HG02885 (cell line): ENCODE measurements at regions not wholly inside any gene's neighbourhood (a gene's known extent, or its start where the extent isn't known, plus 50 kb on each side); places are given as distances from the start of the nearest gene placed in this dataset.

Experiments
- ATAC-seq: cut with Tn5 transposase; IDR thresholded peaks from one replicate; pipeline ENCODE4 v1.9.1; 2021; ENCODE audit warnings: mild to moderate bottlenecking; ENCODE audit not compliant: unreplicated experiment, poor library complexity

DNA sequence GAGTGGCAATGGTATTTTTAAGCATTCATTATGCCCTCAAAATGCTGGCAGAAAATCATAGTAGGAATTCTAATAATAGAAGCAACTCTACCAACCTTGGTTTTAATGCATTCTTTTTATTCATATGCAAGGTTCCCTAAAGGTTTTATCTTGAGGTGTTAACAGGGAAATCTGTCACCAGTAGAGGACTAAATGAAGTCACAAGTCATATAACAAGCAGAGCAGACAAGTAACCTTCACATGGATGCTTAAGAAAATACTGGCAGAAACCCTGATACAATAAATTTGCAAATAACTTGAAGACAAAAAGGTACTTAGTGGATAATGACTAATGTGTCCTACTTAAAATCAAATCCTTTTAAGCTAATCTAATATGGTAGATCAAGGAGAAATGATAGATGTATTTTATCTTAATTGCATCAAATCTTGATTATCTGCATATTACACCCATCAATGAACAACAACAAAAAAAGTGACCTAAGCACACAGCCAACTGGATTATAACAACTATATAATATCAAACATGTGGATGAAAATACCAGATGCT is 73.3 kb downstream of the RFC3 start:
- no peak for ATAC-seq

DNA sequence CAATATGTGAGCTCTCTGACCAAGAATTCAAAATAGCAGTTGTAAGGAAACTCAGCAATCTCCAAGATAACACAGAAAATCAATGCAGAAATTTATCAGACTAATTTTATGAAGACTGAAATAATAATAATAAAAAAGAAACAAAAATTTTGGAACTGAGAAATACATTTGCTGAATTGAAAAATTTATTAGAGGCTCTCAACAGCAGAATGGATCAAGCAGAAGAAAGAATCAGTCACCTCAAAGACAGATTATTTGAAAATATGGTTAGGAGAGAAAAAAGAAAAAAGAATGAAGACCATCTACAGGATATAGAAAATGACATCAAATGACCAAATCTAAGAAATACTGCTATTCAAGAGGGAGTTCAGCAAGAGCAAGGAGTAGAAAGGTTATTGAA is 75.6 kb downstream of the RFC3 start:
- no peak for ATAC-seq

DNA sequence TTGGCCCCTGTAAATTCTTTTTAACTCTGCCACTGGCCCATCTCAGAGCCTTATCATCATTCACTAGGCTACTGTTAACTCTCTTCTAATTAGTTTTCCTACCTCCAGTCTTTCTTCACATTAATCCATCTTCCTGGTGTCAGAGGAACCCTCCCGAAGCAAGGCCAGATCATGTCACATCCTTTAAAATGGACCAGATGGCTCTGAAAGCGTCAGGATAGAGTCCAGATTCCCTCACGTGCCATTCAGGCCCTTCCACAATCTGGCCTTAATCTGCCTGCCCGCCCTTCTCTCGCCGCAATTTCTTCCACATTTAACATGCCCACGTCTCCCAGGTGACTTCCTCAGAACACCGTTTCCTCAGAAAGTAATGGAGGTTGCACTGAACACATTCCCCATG is 86.5 kb downstream of the RFC3 start:
- no peak for ATAC-seq

DNA sequence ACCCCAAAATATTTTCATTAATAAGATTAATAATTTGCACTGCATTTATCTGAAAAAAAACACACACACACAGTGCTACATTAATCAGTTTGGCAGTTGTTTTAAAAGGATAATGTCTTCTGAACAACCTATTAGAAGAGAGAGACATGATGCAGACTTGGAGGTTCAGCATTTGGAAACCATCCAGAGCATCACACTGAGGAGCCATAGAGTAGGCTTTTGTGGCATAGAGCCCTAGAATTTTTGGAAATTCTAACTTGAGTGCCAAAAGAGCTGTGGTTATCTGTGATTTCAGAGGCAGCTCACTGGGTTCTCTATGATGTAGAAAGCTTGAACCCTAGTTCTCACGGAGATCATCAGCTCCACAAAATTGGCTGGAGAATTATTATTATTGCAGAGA is 90.2 kb downstream of the RFC3 start:
- no peak for ATAC-seq

DNA sequence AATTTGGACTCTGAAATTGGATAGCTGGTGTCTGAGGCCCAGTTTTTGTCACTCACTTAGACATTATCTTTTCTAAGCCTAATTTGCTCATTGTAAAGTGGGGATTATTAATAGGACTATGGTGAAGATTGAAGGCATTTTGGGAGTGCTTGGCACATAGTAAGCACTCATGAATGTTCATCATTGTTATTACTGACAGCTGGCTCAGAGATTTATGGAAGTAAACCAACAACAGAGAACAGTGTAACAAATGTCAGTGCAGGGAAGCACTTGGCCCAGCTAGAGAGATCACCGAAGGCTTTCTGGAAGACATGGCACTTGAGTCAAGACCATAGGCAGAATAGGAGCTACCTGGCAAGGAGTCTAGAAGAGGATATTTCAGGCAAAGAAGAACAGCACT is 92.3 kb downstream of the RFC3 start:
- no peak for ATAC-seq

DNA sequence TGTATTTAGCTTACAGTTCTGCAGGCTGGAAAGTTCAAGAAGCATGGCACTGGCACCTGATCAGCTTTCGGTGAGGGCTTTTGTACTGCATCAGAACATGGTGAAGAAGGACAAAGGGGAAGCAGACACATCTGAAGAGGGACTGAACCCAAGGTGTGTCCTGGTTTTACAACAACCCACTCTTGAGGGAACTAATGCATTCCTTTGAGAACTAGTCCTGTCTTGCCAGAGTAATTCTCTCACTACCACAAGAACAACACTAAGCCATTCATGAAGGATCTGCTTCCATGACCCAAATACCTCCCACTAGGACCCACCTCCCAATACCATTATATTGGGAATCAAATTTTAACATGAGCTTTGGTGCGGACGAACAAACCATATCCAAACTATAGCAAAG is 93.6 kb downstream of the RFC3 start:
- no peak for ATAC-seq

DNA sequence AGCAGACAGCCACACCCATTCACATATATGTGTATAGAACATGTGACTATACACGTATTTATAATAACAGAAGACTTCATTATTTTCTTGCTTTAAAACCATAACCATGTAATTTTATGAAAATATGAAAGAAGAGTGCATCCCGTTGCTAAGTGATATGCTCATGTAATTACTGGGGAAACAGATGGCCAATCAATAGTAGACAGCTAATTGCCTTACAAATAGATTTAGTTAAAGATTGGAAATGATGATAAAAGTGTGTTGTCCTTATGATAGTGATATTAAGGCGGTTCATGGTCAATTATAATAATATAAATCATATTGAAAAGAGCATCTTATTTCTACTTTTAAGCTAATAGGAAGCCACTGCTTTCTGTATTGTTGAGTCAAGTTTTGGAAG is 95.9 kb downstream of the RFC3 start:
- ATAC-seq, result no peak

DNA sequence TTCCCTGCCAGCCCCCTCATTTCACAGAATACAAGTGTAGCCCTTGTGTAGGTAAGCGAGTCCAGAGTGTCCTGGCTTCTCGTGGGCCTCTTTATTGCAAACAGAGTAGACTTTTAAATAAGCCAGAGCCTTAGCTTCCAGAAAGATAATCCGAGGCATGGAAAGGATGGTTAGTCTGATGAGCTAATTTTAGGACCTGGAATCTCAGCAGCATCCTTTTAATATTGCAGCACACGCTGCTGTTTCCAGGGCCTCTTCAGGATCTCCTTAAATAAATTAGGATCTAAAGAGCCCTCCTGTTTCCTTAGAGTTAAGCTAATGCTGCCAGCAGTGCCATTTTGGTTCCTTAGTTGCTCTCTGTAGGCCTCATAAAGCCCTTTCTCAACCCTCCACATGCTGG is 99.2 kb downstream of the RFC3 start:
- no peak for ATAC-seq

DNA sequence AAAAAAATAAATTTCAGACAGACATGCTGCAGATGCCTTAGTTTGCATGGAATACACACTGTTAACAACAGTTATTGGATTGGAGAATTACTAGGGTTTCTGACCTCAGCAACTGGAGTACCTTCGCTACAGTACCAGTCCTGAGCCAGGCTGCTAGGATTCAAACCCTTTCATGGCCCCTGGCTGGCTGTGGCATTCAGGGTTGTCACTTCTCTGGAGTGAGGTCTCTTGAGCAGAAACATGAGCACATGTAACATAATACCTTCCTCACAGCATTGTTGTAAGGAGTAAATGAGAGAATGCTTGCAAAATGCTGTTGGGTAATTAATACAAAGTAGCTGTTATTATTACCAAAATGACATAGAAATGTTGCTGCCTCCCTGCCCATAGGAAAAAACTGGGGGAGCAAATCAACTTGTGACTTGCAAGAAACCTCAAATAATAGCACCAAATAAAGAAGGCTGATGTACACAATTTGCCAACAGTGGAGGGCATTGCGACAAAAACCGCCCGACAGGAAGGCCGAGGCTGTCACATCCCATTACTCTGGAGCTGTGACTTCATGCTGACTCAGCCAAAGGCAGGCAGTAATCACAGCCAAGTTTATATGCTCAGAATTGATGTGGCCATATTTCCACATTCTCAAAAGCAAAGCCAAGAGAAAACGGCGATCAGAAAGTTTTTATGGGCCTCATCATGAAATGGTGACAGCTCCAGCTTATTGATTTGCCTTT is 100.4 kb downstream of the RFC3 start:
- no peak for ATAC-seq

DNA sequence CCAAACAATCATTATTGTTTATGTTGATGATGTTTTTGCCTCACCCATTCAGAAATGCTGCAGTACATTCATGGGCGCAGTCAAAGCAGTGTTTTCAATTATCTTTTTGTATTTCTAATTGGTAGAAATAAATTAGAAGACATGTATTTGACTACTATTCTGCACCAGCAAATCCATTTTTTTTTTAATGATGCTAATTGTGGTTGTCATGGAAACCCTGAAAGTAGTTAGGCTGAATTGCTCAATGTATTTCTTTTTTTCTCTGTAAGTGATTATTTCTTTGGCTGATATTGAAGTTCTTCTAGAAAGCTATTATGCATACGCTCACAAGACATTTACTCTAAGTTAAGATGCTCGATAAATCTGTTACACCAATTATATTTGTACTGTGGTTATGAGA is 101.2 kb downstream of the RFC3 start:
- ATAC-seq, result no peak

DNA sequence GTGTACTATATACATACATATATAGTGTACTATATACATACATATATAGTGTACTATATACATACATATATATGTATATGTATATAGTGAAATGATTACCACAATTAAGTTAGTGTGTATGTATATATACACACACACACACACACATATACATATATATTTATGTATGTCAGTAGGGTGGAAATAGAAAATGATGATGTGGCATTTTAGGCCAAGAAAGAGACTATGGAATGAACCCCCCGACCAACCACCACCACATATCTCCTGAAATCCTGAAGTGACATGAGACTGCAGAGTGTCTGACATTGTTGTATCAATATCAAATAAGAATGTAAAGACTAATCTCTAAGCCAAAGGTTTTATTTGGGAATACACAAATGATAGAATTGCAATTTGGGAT is 107.6 kb downstream of the RFC3 start:
- no peak for ATAC-seq

DNA sequence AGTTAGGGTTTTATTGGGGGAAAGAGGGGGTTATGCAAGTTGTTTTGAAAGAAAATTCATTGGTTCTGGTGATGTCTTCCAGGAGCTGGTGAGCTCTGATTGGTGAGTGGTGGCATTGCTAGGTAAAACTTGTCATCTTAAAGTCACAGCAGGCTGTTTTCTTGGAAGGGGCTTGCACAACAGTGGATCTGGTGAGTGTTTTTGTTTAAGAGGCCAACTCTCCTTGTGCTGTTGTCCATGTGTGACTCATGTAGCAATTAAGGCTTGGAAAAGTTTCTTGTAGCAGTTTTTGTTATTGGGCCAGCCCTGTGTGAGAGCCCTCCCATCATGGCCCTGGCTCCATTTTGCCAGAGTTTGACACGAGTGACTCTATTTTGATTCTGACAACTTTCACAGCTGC is 109.4 kb downstream of the RFC3 start:
- ATAC-seq, result no peak

DNA sequence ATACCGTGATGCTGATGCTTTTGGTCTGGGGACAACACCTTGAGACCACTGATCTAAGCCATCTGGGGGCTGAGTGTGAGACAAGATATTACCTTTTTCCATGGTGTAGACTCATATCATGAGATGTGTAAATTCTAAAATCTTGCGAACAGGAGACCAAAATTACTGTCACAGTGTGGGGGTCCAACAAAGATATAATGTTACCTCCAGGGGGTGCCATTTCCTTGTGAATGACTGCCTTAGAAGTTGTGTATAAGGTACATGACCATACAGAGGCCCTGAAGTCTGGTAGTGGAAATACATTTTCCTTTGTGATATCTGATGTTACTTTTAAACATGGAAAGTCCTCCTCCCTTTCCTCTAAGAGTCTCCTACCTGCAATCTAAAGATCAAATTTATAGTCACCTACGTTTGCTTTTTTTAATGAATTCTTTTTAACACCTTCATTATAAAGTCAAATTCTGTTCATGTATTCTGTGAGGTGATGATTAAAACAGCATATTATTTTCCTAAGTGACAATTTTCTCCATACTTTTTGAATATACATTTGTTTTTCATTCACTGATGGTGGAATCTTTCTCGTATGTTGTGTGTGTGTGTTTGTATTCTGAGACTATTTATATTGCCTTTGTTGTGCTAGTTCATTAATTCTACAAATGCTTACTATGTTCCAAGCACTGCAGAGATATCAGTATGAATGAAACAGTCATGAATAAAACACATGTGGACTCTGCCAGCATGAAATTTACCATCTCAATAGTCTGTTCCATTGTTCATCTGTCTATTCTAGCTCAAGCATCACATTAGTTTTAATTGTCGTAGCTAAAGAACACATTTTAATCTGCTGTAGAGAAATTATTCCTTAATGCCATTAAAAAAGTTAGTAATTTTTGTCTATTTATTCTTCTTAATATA is 113.7 kb downstream of the RFC3 start:
- ATAC-seq, result peak; percentile 83

DNA sequence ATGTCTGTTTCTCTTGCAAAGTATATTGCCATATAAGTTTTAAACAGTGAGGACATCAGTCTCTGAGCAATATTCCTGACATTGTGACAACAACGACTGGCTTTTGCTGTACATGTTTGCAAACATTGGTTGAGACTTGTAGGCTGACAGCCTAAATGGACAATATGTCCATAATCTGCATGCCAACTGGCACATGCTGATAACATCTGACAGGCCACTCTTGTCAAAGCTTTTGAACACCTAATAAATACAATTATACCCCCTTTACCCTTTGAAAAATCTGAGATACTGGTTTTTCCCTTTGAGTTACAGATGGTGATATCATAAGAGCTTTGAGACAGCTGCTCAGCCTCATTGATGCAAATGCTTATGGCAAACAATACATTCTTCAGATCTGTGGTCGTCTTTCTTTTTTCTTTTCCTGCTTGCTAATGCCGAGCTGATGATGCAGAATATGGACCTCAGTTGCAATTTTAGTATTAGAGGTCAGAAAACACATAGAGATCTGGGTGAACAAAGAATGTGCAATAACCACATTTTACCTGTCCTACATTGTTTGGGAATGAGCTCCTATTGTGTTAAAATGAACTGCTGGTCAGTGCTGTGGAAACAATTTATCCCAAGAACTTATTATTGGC is 114.9 kb downstream of the RFC3 start:
- no peak for ATAC-seq

DNA sequence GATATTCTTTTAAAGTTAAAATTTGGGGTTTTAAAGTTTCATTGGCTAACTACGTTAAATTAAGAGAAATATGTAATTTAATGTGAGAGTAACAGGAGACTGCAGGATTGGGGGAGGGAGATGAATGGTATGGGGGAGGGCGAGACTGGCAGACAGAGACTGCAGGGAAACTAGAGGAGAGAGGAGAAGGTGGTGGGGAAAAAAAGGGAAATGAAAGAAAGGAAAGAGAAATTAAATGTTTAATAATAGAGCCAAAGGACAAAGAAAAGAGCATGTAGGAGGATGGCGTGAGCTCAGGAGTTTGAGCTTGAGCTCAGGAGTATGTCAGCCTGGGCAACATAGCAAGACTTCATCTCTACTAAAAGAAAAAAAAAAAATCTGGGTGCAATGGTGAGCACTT is 115.9 kb downstream of the RFC3 start:
- ATAC-seq, result no peak

DNA sequence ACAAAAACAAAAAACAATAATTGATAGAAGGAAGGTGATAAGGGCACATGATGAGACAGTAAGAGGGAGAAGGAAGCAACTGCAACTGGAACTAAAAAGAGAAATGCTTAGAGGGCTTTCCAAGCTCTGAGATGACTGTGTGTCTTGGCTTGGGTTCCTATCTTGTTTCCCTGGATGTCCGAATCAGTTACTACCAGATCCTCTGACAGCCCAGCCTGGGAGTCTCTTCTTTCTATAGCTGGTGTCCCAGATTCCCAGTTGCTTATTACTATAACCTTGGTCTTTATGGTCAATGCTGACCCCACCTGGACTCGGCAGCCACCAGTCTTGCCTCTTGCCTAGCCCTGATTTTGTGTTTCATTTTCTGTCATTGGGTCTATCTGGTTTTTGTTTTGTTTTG is 116.4 kb downstream of the RFC3 start:
- no peak for ATAC-seq

DNA sequence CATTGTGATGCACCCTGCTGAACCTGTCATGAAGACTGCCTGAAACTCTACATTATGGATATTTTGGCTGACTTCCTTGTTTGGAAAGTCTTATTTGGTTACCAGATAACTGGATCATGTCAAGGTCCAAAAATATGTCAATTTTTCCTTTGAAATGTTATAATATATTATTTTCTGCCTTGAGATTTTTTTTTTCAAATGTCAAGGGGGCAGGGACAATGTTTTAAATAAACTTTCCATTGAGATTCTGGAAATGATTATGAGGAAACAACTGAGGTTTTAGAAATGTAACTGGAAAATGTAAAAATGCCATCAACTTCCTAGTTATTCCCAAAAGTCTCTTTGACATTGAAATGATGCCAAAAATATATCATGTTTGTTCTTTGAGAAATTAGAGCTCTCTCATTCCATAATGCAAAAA is 117.0 kb downstream of the RFC3 start:
- ATAC-seq, result no peak

DNA sequence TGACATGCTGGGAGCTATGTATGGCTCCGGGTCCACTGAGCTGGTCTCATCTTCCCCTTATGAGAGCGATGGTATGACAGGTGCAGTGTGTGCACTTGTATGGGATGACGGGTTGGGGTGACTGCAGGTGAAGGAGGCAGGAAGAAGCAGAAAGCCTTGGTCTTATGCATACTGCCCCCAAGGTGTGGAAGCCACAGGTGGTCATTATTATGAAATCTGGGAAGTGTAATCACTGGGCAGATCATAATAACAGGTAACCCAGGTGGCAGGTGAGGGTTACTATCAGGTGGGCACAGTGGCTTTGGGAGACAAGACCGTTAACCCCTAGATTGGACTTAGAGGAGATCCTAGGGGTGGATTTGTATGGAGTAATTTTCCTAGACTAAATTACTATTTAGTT is 118.0 kb downstream of the RFC3 start:
- no peak for ATAC-seq

DNA sequence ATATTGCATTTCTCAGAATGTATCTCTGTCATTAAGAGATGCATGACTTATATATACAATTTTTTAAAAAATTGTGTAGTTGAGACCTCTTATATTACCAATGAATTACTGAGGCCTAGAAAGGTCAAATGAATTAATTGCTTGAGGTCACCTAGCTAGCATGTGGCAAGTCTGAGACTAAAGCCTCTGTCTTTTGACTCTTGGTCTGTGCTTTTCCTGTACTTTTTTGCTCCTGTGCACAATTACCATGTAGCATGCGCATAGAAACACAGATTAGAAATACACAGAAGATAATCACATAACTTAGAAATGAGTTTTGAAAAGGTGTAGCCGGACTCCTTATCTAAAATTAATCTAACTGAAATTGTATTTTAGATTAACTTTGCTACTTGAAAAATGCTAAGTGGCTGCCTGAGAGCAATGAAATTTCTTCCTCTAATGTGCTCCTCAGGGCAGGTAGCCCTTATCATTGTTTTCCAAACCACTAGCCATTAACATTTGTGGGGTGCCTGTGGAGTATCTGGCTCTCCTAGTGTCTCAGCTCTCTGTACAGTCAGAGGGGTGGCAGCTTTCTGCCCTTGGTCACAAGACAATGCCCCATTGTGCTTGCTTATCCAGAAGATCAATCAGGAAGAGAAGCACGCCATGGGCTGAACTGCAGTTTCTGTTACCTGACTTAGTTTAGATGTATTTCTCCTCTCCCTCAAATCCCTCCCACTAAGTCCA is 119.6 kb downstream of the RFC3 start:
- ATAC-seq, result no peak

DNA sequence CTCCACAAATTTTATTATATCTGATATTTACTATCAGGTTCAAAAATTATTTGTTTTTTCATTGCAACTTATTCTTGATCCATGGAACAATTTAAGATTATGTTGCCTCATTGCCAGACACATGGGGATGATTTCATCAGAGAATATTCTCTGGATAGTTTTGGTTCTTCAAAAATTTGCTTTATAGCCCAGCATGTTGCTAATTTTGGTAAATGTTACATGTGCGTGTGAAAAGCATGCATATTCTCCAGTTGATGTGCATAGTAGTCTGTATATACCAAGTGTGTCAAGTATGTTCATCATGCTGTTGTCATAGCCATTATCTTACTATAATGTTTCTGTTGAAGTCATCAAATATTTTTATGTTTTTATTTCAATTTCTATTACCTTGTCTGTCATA is 122.3 kb downstream of the RFC3 start:
- no peak for ATAC-seq
